WTC11 (cell line): ENCODE measurements at regions not wholly inside any gene's neighbourhood (a gene's known extent, or its start where the extent isn't known, plus 50 kb on each side); places are given as distances from the start of the nearest gene placed in this dataset.
"Not testable (repeated sequence)": the region's sequence is repeated elsewhere in the genome, so short reads cannot be mapped to it uniquely, and the experiment has no call there.

Experiments used
- CTCF ChIP-seq: fragments of 200-600 bp; IDR thresholded peaks from 2 replicates; pipeline ENCODE4 v1.8.0; 2022; ENCODE audit warnings: antibody characterized with exemption
- IRF1 ChIP-seq: sonication (generic); formaldehyde crosslinking; IDR thresholded peaks from 2 replicates; pipeline ENCODE4 v1.8.0; 2023; ENCODE audit warnings: missing genetic modification reagents
- IRF2 ChIP-seq: sonication (generic); formaldehyde crosslinking; IDR thresholded peaks from 2 replicates; pipeline ENCODE4 v1.8.0; 2022; ENCODE audit warnings: low read depth, missing genetic modification reagents, borderline replicate concordance
- MXD4 ChIP-seq: fragments of 250-450 bp; sonication (Bioruptor Pico); IDR thresholded peaks from 2 replicates; pipeline ENCODE4 v1.8.0; 2021; ENCODE audit warnings: mild to moderate bottlenecking, moderate library complexity, borderline replicate concordance
- NFATC4 ChIP-seq: fragments of 250-450 bp; sonication (Bioruptor Pico); IDR thresholded peaks from 2 replicates; pipeline ENCODE4 v1.9.0; 2021; ENCODE audit warnings: mild to moderate bottlenecking
- NR3C1 ChIP-seq: sonication (generic); formaldehyde crosslinking; conservative IDR thresholded peaks from 2 replicates; pipeline ENCODE4 v1.8.1; 2023; ENCODE audit warnings: low read depth, mild to moderate bottlenecking, missing genetic modification reagents
- STAT6 ChIP-seq: sonication (generic); formaldehyde crosslinking; conservative IDR thresholded peaks from 2 replicates; pipeline ENCODE4 v1.8.1; 2023; ENCODE audit warnings: mild to moderate bottlenecking, low read depth, missing genetic modification reagents, moderate library complexity
- USF1 ChIP-seq: sonication (generic); formaldehyde crosslinking; IDR thresholded peaks from 2 replicates; pipeline ENCODE4 v1.8.0; 2022; ENCODE audit warnings: mild to moderate bottlenecking, missing genetic modification reagents
- ZBTB43 ChIP-seq: sonication (generic); formaldehyde crosslinking; IDR thresholded peaks from 2 replicates; pipeline ENCODE4 v1.8.1; 2023; ENCODE audit warnings: mild to moderate bottlenecking, missing genetic modification reagents
- ZNF121 ChIP-seq: sonication (generic); formaldehyde crosslinking; IDR thresholded peaks from 2 replicates; pipeline ENCODE4 v1.8.0; 2023; ENCODE audit warnings: missing genetic modification reagents
- ZNF219 ChIP-seq: sonication (generic); formaldehyde crosslinking; IDR thresholded peaks from 2 replicates; pipeline ENCODE4 v1.8.0; 2023; ENCODE audit warnings: missing genetic modification reagents, mild to moderate bottlenecking, borderline replicate concordance
- ZNF416 ChIP-seq: fragments of 250-450 bp; sonication (Bioruptor Pico); IDR thresholded peaks from 2 replicates; pipeline ENCODE4 v1.9.0; 2021; ENCODE audit warnings: mild to moderate bottlenecking, inconsistent platforms

GRCh38 chr4:43637893-43638292, 745.4 kb downstream of the GRXCR1 start:
- not testable (repeated sequence) for TF ChIP-seq NFATC4 (CRISPR knock-in tag); MXD4 (CRISPR knock-in tag); IRF1 (CRISPR knock-in tag); ZNF219 (CRISPR knock-in tag); ZBTB43 (CRISPR knock-in tag); NR3C1 (CRISPR knock-in tag); CTCF; ZNF121; IRF2; USF1 (CRISPR knock-in tag); STAT6 (CRISPR knock-in tag); ZNF416 (CRISPR knock-in tag)
